ENCODE measurements at regions not wholly inside any gene's neighbourhood (a gene's known extent, or its start where the extent isn't known, plus 50 kb on each side); places are given as distances from the start of the nearest gene placed in this dataset.

- peak; percentile 83 to 99 for DNase-seq
These were observed 102.3 kb upstream of the LMO4 start for GRCh38 chr1:87226341-87226760.

DNA sequence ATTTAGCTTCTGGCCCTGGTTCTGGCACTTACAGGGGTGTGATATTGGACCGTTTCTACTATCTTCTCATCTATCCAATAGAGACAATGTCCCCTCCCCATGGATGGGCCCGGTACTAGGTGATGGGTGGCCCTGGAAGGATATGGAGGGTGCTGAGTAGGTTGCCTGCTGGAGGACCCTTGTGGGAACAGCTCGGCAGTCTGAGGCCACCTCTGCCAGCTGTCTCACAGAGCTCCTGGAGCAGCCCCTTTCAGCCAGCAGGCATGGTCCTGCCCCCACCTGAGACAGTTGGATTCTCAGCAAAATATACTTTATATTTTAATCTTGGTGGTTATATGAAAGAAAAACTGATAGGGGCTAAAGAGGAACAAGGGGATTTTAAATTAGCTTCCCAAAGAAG is 101.0 kb upstream of the LMO4 start:
- no peak for DNase-seq

- no peak for DNase-seq
These were observed 98.2 kb upstream of the LMO4 start for GRCh38 chr1:87230501-87230900.

DNA sequence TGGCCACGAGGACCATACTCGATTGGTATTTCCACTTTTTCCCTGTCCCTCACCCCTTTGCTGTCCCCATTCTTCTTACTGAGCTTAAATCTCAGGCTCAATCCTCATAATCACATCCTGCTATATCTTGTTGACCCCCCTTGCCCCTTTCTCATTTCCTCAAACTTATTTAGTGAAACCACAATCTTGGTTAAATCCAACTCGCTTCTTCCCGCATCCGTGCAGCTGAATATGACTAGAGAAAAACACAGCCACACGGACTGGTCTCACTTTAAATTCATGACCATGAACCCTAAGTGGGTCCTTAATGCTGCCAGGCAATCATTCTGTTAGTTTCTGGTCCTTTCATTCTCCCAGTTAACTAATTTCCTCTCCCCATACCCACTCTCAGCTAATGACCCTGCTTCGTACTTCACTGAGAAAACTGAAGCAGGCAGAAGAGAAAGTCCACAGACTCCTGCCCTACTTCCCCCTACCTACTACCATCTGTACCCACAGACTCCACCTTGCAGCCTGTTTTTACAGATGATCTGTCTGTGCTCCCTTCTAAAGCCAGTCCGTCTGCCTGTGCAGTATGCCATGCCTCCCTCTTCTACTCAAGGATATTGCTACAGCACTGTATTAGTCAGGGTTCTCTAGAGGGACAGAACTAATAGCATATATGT is 96.8 kb upstream of the LMO4 start:
- no peak for DNase-seq

DNA sequence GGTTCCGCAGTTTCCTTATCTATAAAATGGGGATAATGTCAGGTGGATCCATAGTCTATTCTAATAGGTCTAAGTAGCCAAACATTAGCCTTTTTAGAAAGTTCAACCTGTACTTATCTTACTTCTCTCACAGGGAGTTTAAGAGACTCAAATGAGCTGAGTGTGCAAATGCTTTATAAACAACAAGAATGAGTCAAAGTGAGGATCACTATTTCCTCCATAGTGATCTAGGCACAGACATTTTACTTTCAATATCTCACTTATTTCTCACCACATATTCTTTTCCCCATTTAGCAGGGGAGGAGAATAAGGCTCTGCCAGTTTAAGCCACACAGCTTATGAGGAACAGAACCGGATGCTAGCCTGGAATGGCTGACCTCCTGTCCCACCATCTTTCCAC is 92.1 kb upstream of the LMO4 start:
- no peak for DNase-seq

GRCh38 chr1:87239997-87240605 is 88.6 kb upstream of the LMO4 start:
- no peak for DNase-seq

- DNase-seq, result no peak
These were observed 87.9 kb upstream of the LMO4 start for GRCh38 chr1:87240661-87241285.

- DNase-seq, result no peak
These were observed 86.1 kb upstream of the LMO4 start for GRCh38 chr1:87242445-87243185.

- no peak for DNase-seq
These were observed 85.1 kb upstream of the LMO4 start for GRCh38 chr1:87243573-87243972.

- DNase-seq, result no peak
These were observed 82.2 kb upstream of the LMO4 start for GRCh38 chr1:87246436-87246835.

GRCh38 chr1:87249803-87250202 is 78.9 kb upstream of the LMO4 start:
- no peak for DNase-seq

- no peak for DNase-seq
These were observed 78.3 kb upstream of the LMO4 start for GRCh38 chr1:87250336-87250735.

DNA sequence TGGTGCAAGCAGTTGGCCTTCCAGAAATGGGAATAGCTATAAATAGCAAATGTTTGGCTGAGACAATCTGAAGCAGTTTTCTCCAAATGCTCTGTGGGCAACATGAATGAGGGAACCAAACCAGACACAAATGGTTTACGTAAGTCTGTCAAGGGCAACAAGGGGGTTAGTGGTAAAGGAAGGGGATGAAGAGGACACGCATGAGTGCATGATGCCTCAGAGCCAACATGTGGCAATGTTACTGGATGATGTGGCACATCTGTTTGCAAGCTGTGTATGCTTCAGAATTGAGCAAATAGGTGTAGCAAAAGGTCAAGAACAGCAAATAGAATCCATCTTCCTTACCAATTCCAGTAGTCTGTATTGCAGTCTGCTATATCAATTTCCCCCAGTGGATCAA is 76.3 kb upstream of the LMO4 start:
- DNase-seq, result no peak

GRCh38 chr1:87262688-87263087 is 66.0 kb upstream of the LMO4 start:
- no peak for DNase-seq

DNA sequence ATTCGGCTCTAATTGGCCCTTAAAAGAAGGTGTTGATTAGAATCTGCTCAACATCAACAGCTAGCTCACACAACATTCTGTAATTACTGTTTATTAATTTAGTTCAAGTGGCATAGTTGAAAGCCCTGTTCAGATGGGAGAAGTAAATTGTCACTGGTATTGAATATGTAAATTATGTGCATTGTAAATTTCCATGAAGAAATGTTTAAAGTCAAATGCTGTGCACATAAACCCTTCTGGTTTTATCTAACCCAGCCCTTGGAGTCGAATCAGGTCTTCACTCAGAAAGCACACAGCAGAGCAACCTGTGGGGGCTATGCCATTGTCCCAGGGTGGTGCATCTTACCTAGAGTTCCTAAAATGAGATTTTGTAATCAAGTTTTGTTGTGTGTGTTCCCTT is 65.4 kb upstream of the LMO4 start:
- no peak for DNase-seq

DNA sequence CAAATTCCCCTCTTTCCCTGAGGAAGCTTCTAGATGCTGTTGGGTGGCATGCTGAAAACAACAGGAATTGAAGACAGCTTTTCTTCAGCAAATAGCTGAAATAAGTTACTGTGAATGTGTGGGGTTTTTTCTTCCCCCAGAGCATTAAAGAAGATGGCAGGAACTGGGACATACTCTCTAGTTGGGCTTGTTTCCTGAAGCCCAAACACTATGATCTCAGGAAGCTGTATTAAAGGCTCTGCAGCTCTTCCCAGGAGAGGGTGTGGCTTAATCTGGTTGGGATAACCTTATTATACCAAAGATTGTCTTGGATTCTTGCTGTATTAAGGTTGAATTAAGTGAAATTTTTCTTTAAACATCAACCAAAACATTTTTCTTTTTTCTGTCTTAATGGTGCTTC is 64.9 kb upstream of the LMO4 start:
- DNase-seq, result no peak

- no peak for DNase-seq
These were observed 63.7 kb upstream of the LMO4 start for GRCh38 chr1:87264976-87265375.

DNA sequence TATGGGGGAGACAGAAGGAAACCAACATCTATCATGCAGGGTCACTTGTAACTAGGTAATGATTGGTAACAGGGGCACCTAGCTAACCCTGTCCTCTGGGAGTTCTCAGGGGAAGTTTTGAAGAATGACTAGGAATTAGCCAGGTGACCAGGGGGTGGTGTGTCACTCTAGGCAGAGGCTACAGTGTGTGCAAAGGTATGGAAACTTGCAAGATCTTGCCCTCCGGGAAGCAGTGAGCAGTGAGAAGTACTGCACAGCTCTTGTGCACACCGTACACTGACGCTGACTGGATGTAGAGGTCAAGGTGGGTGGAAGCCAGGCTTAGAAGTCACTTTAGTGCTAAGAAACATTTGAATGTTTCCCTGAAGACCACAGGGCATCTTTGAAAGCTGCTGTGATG is 62.9 kb upstream of the LMO4 start:
- no peak for DNase-seq

GRCh38 chr1:87268111-87268510 is 60.6 kb upstream of the LMO4 start:
- no peak for DNase-seq

DNA sequence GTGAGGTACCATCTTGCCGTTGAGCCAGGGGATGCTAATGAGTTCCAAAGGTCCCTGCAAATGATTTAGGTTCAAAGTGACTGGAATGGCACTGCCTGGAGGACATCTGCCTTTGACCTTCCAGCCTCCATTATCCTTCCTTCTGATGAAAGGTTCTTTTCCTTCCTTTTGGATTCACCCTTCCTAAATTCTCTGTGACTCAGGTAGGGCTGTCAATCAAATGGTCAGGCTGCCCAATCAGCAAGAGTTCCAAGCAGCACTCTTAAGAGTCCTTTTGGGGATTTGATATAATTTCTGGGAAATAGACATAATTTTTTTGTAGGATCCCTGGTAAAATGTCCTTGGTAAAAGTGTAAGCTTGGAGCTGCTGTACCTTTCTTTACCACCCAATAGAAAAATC is 58.8 kb upstream of the LMO4 start:
- DNase-seq, result no peak

- DNase-seq, result no peak
These were observed 55.4 kb upstream of the LMO4 start for GRCh38 chr1:87273291-87273690.

- no peak for DNase-seq
These were observed 53.8 kb upstream of the LMO4 start for GRCh38 chr1:87274851-87275250.

- DNase-seq, result peak; percentile 27 to 61
These were observed 49.7 kb upstream of the LMO4 start for GRCh38 chr1:87278825-87279535.

Measured in inflammatory macrophage treated with lipopolysaccharide for 1 hour (primary cell).